ENCODE measurements at regions not wholly inside any gene's neighbourhood (a gene's known extent, or its start where the extent isn't known, plus 50 kb on each side); places are given as distances from the start of the nearest gene placed in this dataset.

DNA sequence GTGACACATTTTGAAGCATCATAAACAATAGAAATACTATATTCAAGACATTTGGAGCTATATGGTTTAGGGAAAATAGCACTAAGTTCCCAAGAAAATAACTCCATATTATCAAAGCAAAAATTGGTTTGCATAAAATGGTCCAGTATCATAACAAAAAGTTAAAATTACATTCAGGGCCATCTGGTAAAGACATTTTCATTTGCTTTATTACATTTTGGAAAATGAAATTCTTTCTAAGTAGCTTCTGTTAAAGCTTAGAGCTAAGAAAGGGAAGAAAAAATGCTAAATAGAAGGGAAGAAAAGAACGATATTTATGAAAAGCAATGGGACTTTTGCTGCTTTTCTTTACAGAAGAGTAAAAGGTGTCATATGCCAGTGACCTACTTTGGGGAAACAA, 155.4 kb upstream of the GOT2 start:
- TF ChIP-seq KDM5B (CRISPR knock-in tag; IDR thresholded peaks at IDR 0.05; ENCODE audit: borderline replicate concordance) (no peak), SMARCC2 (IDR thresholded peaks at IDR 0.05) (no peak), FOXC1 (CRISPR knock-in tag; IDR thresholded peaks at IDR 0.05; ENCODE audit: borderline replicate concordance) (no peak)
- TF ChIP-seq, protein P1, sequence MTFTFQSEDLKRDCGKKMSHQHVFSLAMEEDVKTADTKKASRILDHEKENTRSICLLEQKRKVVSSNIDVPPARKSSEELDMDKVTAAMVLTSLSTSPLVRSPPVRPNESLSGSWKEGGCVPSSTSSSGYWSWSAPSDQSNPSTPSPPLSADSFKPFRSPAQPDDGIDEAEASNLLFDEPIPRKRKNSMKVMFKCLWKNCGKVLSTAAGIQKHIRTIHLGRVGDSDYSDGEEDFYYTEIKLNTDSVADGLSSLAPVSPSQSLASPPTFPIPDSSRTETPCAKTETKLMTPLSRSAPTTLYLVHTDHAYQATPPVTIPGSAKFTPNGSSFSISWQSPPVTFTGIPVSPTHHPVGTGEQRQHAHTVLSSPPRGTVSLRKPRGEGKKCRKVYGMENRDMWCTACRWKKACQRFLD (CRISPR knock-in tag; IDR thresholded peaks at IDR 0.05; ENCODE audit: borderline replicate concordance): no peak

All from HepG2 (cell line).